ENCODE measurements at regions not wholly inside any gene's neighbourhood (a gene's known extent, or its start where the extent isn't known, plus 50 kb on each side); places are given as distances from the start of the nearest gene placed in this dataset.

GRCh38 chr2:239905884-239906654 is 119.1 kb downstream of the NDUFA10 start:
- Histone ChIP-seq H3K9me3 (no peaks in the 10 kb centered on the region), H3K4me3 (no peak overlapping the region), H3K27ac (no peak overlapping the region), H3K36me3 (no peaks in the 10 kb centered on the region), H3K27me3 (no peaks in the 10 kb centered on the region), H3K4me1 (peaks cover 0 to 5% (median 0%) of the 10 kb centered on the region in 4 donors)
- TF ChIP-seq CTCF (IDR thresholded peaks at IDR 0.05) (no peak), POLR2A (IDR thresholded peaks at IDR 0.05) (no peak)
- DNase-seq: peak in 2 of 3 donors; percentile 26 to 31

- peak in 1 of 3 donors; percentile 29 for DNase-seq
- H3K9me3 ChIP-seq: no peaks in the 10 kb centered on the region
- H3K4me3 ChIP-seq: no peak overlapping the region
- H3K36me3 ChIP-seq: no peaks in the 10 kb centered on the region
- no peaks in the 10 kb centered on the region for H3K27me3 ChIP-seq
- H3K4me1 ChIP-seq: no peaks in the 10 kb centered on the region
- H3K27ac ChIP-seq: no peak overlapping the region
- TF ChIP-seq CTCF (IDR thresholded peaks at IDR 0.05) (no peak), POLR2A (IDR thresholded peaks at IDR 0.05) (no peak)
Observed at GRCh38 chr2:239905306-239905705, 119.8 kb downstream of the NDUFA10 start.

GRCh38 chr2:239904496-239904895 is 120.6 kb downstream of the NDUFA10 start:
- Histone ChIP-seq H3K27ac (no peak overlapping the region), H3K4me1 (no peaks in the 10 kb centered on the region), H3K27me3 (no peaks in the 10 kb centered on the region), H3K4me3 (no peak overlapping the region), H3K36me3 (no peaks in the 10 kb centered on the region), H3K9me3 (no peaks in the 10 kb centered on the region)
- DNase-seq: peak in 2 of 3 donors; percentile 19 to 37
- TF ChIP-seq CTCF (IDR thresholded peaks at IDR 0.05): no peak
- TF ChIP-seq POLR2A (IDR thresholded peaks at IDR 0.05): no peak

GRCh38 chr2:239903803-239904202 is 121.3 kb downstream of the NDUFA10 start:
- Histone ChIP-seq H3K36me3 (no peaks in the 10 kb centered on the region), H3K4me1 (no peaks in the 10 kb centered on the region), H3K27ac (no peak overlapping the region), H3K4me3 (no peak overlapping the region), H3K27me3 (no peaks in the 10 kb centered on the region), H3K9me3 (no peaks in the 10 kb centered on the region)
- TF ChIP-seq CTCF (IDR thresholded peaks at IDR 0.05) (no peak), POLR2A (IDR thresholded peaks at IDR 0.05) (no peak)
- DNase-seq: peak in 2 of 3 donors; percentile 23 to 31

- TF ChIP-seq POLR2A (IDR thresholded peaks at IDR 0.05): no peak
- no peak for TF ChIP-seq CTCF (IDR thresholded peaks at IDR 0.05)
- Histone ChIP-seq H3K27me3 (no peaks in the 10 kb centered on the region), H3K36me3 (no peaks in the 10 kb centered on the region), H3K27ac (no peak overlapping the region), H3K4me1 (no peaks in the 10 kb centered on the region), H3K4me3 (no peak overlapping the region), H3K9me3 (no peaks in the 10 kb centered on the region)
- peak in 1 of 3 donors; percentile 29 for DNase-seq
Observed at GRCh38 chr2:239903210-239903609, 121.9 kb downstream of the NDUFA10 start.
